Small intestine (tissue), 7 donors: ENCODE measurements at regions not wholly inside any gene's neighbourhood (a gene's known extent, or its start where the extent isn't known, plus 50 kb on each side); places are given as distances from the start of the nearest gene placed in this dataset.

Source experiments
- DNase-seq, 2 donors: peaks; one replicate each; pipeline versions ENCODE4 v3.0.0 to v3.0.0-alpha.2; 2013
- FAIRE-seq: peaks from 2 replicates; lab custom pipeline; 2012; peaks lifted over from hg19 to GRCh38; lab: Jason Lieb, UNC
- H3K27ac ChIP-seq, 3 donors: one replicate each; pipeline ENCODE4 v1.5.1; 2013; ENCODE audit warnings: low read length in 2 of 3, mild to moderate bottlenecking in 2 of 3, control low read depth in 1 of 3, inconsistent platforms in 1 of 3, low read depth in 1 of 3, moderate library complexity in 1 of 3
- H3K27me3 ChIP-seq, 3 donors: one replicate each; pipeline ENCODE4 v1.6.1; 2013; ENCODE audit warnings: low read length in 3 of 3, inconsistent platforms in 1 of 3; ENCODE audit not compliant: control insufficient read depth in 3 of 3, insufficient read depth in 3 of 3
- H3K36me3 ChIP-seq, 3 donors: one replicate each; pipeline ENCODE4 v1.6.1; 2013; ENCODE audit warnings: low read length in 3 of 3, inconsistent platforms in 1 of 3, low read depth in 1 of 3, mild to moderate bottlenecking in 1 of 3, moderate library complexity in 1 of 3; ENCODE audit not compliant: control insufficient read depth in 3 of 3, insufficient read depth in 2 of 3
- H3K4me1 ChIP-seq, 3 donors: one replicate each; pipeline ENCODE4 v1.6.1; 2013; ENCODE audit warnings: low read length in 2 of 3, inconsistent platforms in 1 of 3, low read depth in 1 of 3, mild to moderate bottlenecking in 1 of 3, moderate library complexity in 1 of 3; ENCODE audit not compliant: control insufficient read depth in 3 of 3, insufficient read depth in 2 of 3
- H3K4me3 ChIP-seq, 3 donors: one replicate each; pipeline ENCODE4 v1.5.1; 2013; ENCODE audit warnings: low read length in 3 of 3, control low read depth in 1 of 3, inconsistent platforms in 1 of 3, low read depth in 1 of 3, mild to moderate bottlenecking in 1 of 3, moderate library complexity in 1 of 3
- H3K9me3 ChIP-seq, 2 donors: one replicate each; pipeline ENCODE4 v1.6.1; 2013; ENCODE audit warnings: low read depth in 1 of 2, low read length in 1 of 2; ENCODE audit not compliant: control insufficient read depth in 2 of 2, insufficient read depth in 1 of 2
- WGBS, 3 donors: extraction: QIAGEN DNeasy Blood & Tissue Kit; methylation state at CpG; one replicate each; pipeline ENCODE4 v1.1.7; 2013; 5-methylcytosine and 5-hydroxymethylcytosine counted together
- donor health status: healthy with polysubstance abuse.
- donor health status: control.
- donor health status: control.
- donor health status: Bipolar disorder and iron deficiency.
- donor health status: healthy.

GRCh38 chr19:13585512-13585911 is 79.2 kb upstream of the CACNA1A start:
- H3K4me3 ChIP-seq: no peak overlapping the region
- WGBS, 3 donors: 64 to 76% (median 69%) methylated on average over 3 of the region's 3 CpGs
- no peak for FAIRE-seq
- no peaks in the 10 kb centered on the region for H3K36me3 ChIP-seq
- H3K9me3 ChIP-seq: no peaks in the 10 kb centered on the region
- DNase-seq: no peak
- H3K4me1 ChIP-seq: no peaks in the 10 kb centered on the region
- H3K27me3 ChIP-seq: peaks cover 0 to 2% (median 0%) of the 10 kb centered on the region in 3 donors
- no peak overlapping the region for H3K27ac ChIP-seq

DNA sequence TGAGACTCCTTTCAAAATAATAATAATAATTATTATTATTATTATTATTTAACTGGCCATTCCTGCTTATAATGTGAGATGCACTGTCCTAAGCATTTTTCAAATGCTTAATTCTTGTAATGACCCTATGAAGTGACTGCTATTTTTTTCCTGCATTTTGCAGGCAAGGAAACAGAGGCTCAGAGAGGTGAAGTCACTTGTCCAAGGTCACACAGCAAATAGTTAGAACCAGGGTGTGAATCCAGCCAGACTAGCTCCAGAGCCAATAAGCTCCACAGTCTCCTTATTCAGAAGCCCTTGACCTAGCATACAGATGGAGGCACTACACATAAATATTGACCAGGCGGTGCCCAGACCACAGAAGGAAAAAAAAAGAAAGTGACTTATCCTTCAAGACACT is 77.5 kb upstream of the CACNA1A start:
- 88 to 100% (median 92%) methylated on average over 1 of the region's 1 CpG for WGBS, 3 donors
- FAIRE-seq: no peak

DNA sequence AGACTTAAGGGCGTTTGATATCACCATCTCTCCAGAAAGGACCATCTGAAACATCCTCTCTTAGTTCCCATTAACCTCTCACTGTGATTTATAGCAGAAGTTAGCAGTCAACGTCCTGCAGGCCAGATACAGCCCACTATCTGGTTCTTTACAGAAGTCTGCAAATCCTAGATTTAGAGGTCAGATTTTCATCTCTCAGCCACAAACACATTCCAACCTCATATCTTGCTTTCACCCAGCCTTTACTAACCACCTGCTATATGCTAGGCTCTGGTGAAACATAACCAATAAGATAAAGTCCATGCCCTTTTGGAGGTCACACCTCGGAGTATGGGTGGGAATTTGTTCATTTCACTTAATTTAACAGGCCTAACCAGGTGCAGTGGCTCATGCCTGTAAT is 76.8 kb upstream of the CACNA1A start:
- Histone ChIP-seq H3K36me3 (no peaks in the 10 kb centered on the region), H3K4me3 (no peak overlapping the region), H3K27ac (no peak overlapping the region), H3K27me3 (no peaks in the 10 kb centered on the region), H3K9me3 (no peaks in the 10 kb centered on the region), H3K4me1 (no peaks in the 10 kb centered on the region)
- FAIRE-seq (no peak), DNase-seq (no peak)
- 21 to 36% (median 28%) methylated on average over 3 of the region's 3 CpGs for WGBS, 3 donors

More for the DNA sequence above, 77.5 kb upstream of the CACNA1A start:
- no peak for DNase-seq
- Histone ChIP-seq H3K27ac (no peak overlapping the region), H3K4me3 (no peak overlapping the region), H3K4me1 (no peaks in the 10 kb centered on the region), H3K9me3 (no peaks in the 10 kb centered on the region), H3K36me3 (no peaks in the 10 kb centered on the region), H3K27me3 (no peaks in the 10 kb centered on the region)

DNA sequence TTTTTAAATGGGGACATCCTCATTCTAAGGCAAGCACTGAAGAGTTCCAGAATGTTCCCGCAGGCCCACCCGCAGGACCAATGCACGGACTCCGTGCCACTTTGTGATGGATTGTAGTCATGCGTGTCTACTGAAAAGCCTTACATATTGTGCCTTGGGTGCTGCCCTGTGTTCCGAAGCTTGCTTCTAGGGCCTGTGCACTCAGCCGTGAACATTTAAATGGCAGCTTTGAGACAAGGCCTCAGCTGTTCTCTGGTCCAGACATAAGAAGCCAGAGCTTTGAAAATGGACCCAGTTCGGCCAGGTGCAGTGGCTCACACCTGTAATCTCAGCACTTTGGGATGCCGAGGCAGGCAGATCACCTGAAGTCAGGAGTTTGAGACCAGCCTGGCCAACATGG is 75.3 kb upstream of the CACNA1A start:
- 87 to 91% (median 88%) methylated on average over 9 of the region's 9 CpGs for WGBS, 3 donors
- no peaks in the 10 kb centered on the region for H3K4me1 ChIP-seq
- H3K27ac ChIP-seq: no peak overlapping the region
- H3K36me3 ChIP-seq: no peaks in the 10 kb centered on the region
- peaks cover 0 to 8% of the 10 kb centered on the region in 2 donors for H3K9me3 ChIP-seq
- FAIRE-seq (no peak), DNase-seq (no peak)
- no peaks in the 10 kb centered on the region for H3K27me3 ChIP-seq
- H3K4me3 ChIP-seq: no peak overlapping the region

GRCh38 chr19:13579388-13580060 is 73.2 kb upstream of the CACNA1A start:
- 57 to 65% (median 64%) methylated on average over 7 of the region's 7 CpGs for WGBS, 3 donors
- FAIRE-seq: no peak

DNA sequence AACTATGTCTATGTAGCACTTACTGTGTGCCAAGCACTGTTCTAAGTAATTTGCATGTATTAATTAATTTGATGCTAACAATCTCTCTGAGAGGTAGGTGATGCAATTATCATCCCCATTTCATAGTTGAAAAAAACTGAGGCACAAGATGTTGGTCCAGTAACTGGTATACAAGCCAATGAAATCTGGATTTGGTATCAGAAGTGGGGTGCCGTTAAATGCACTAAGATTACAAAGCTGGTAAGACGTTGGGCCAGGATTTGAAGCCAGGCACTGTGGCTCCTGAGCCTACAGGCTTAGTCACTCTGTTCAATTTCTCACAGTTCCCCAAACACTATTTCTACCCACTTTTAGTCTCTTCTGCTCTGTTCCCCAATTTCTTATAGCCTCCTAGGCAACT is 70.4 kb upstream of the CACNA1A start:
- H3K4me3 ChIP-seq: no peak overlapping the region
- H3K27me3 ChIP-seq: peaks cover 0 to 3% (median 0%) of the 10 kb centered on the region in 3 donors
- DNase-seq: no peak
- no peak for FAIRE-seq
- H3K27ac ChIP-seq: no peak overlapping the region
- 83 to 91% (median 89%) methylated on average over 2 of the region's 2 CpGs for WGBS, 3 donors
- no peaks in the 10 kb centered on the region for H3K36me3 ChIP-seq
- H3K4me1 ChIP-seq: no peaks in the 10 kb centered on the region
- peaks cover 0 to 11% of the 10 kb centered on the region in 2 donors for H3K9me3 ChIP-seq

More at GRCh38 chr19:13579388-13580060, 73.2 kb upstream of the CACNA1A start:
- DNase-seq: no peak
- Histone ChIP-seq H3K27me3 (peaks cover 0 to 3% (median 0%) of the 10 kb centered on the region in 3 donors), H3K27ac (no peak overlapping the region), H3K36me3 (no peaks in the 10 kb centered on the region), H3K4me1 (no peaks in the 10 kb centered on the region), H3K9me3 (peaks cover 0 to 11% of the 10 kb centered on the region in 2 donors), H3K4me3 (no peak overlapping the region)

GRCh38 chr19:13574933-13575332 is 68.7 kb upstream of the CACNA1A start:
- Histone ChIP-seq H3K27ac (no peak overlapping the region), H3K27me3 (peaks cover 0 to 3% (median 0%) of the 10 kb centered on the region in 3 donors), H3K4me3 (no peak overlapping the region), H3K9me3 (peaks cover 0 to 11% of the 10 kb centered on the region in 2 donors), H3K4me1 (no peaks in the 10 kb centered on the region), H3K36me3 (no peaks in the 10 kb centered on the region)
- WGBS, 3 donors: 51 to 55% (median 53%) methylated on average over 11 of the region's 11 CpGs
- DNase-seq (no peak), FAIRE-seq (no peak)

- Histone ChIP-seq H3K27ac (no peak overlapping the region), H3K4me3 (no peak overlapping the region), H3K9me3 (peaks cover 0 to 11% of the 10 kb centered on the region in 2 donors), H3K36me3 (no peaks in the 10 kb centered on the region), H3K27me3 (peaks cover 0 to 3% (median 0%) of the 10 kb centered on the region in 3 donors), H3K4me1 (no peaks in the 10 kb centered on the region)
- WGBS, 3 donors: 44 to 50% (median 47%) methylated on average over 13 of the region's 13 CpGs
- no peak for FAIRE-seq
- DNase-seq: no peak
Measured at GRCh38 chr19:13573056-13573667, 66.9 kb upstream of the CACNA1A start.
